Fibroblast of mammary gland (primary cell): ENCODE measurements at regions not wholly inside any gene's neighbourhood (a gene's known extent, or its start where the extent isn't known, plus 50 kb on each side); places are given as distances from the start of the nearest gene placed in this dataset.
"Not testable (repeated sequence)": the region's sequence is repeated elsewhere in the genome, so short reads cannot be mapped to it uniquely, and the experiment has no call there.

Experiments used
- DNase-seq: peaks from one replicate; pipeline ENCODE4 v3.0.0-alpha.2; 2010; ENCODE audit warnings: low read depth
- H3K4me3 ChIP-seq: 2 replicates; pipeline ENCODE4 v1.5.1; 2011; ENCODE audit warnings: low read depth, mild to moderate bottlenecking, low read length, moderate library complexity; ENCODE audit not compliant: control insufficient read depth
- CTCF ChIP-seq: conservative IDR thresholded peaks from 2 replicates; pipeline ENCODE4 v1.5.1; 2011; ENCODE audit warnings: low read depth, low read length, inconsistent platforms; ENCODE audit not compliant: control insufficient read depth, insufficient read depth

GRCh38 chr17:31798205-31798724 lies 60.8 kb downstream of the COPRS start:
- no peak overlapping the region for H3K4me3 ChIP-seq
- no peak for TF ChIP-seq CTCF
- no peak for DNase-seq

DNA sequence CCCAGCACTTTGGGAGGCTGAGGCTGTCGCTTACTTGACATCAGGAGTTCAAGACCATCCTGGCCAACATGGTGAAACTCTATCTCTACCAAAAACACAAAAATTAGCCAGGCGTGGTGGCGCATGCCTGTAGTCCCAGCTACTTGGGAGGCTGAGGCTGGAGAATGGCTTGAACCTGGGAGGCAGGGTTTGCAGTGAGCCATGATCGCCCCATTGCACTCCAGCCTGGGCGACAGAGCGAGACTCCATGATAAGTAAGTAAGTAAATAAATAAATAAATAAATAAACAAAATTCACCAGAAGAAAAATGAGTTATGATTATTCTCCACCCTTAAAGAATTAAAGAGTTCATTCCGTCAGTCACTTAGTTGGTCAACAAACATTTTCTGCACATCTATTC lies 63.1 kb downstream of the COPRS start:
- DNase-seq, H3K4me3 ChIP-seq: not testable (repeated sequence)

DNA sequence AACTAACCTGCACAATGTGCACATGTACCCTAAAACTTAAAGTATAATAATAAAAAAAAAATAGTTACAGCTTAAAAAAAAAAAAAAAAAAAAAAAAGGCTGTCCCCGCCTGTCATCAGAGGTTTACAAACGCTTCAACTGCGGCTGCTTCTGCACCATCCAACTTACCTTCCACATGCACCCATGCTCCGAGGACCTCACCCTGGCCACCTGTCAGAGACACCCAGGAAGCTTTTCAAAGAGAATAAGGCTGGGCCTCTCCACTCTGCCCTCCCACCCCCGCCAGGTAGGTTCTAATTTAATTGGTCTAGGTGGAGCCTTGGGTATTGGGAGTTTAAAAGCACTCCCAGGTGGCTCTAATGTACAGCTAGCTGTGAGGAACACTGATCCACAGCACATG lies 64.9 kb downstream of the COPRS start:
- TF ChIP-seq CTCF, result no peak
- DNase-seq, result no peak
- no peak overlapping the region for H3K4me3 ChIP-seq

DNA sequence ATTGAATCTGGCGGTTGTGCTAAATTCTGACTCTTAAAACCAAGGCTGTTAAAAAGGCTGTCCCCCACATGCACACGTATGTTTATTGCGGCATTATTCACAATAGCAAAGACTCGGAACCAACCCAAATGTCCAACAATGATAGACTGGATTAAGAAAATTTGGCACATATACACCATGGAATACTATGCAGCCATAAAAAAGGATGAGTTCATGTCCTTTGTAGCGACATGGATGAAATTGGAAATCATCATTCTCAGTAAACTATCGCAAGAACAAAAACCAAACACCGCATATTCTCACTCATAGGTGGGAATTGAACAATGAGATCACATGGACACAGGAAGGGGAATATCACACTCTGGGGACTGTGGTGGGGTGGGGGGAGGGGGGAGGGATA lies 65.4 kb downstream of the COPRS start:
- not testable (repeated sequence) for DNase-seq, H3K4me3 ChIP-seq

DNA sequence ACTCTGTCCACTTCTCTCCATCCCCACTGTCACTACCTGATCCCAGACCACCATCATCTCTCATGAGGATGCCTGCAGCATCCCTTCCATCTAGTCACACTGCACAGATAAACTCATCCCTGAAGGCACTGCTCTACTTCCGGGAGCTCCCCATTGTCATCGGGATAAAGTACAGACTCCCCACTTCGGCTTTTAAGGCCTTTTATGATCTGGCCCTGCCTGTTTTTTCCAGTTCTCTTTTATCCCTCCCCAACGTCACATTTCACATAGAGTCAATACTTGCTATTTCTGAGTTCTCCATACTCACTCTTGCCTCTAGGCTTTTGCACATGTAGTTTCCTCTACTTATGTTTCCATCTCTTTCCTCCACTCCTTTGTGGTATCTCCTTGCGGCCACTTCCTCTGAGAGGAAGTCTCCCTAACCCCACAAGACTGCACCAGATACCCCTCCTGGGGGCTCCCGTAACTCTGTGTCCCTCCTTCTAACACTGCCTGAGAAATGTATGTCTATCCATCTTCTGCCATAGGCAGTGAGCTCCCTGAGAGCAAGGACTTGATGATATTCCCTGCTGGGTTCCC lies 66.9 kb downstream of the COPRS start:
- no peak overlapping the region for H3K4me3 ChIP-seq
- DNase-seq, result no peak
- no peak for TF ChIP-seq CTCF

- no peak for TF ChIP-seq CTCF
- no peak for DNase-seq
Observed at GRCh38 chr17:31789707-31790505, 69.1 kb downstream of the COPRS start.

DNA sequence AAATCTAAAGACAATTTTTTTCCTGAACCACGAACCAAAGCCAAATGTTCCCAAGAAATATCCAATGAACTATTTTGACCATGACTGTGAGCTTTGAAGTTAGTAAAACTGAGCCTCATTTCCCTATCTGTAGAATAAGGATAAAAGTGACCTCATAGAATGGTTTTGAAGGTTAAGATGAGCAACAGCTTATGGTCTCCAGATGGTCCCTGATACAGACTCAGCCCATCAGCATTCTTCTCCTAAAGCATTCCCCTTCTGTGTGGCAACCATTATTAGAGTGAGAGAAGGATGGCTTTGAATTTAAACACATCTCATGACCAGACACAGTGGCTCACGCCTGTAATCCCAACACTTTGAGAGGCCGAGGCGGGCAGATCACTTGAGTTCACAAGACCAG lies 70.1 kb downstream of the COPRS start:
- no peak overlapping the region for H3K4me3 ChIP-seq
- DNase-seq, result peak; percentile 77
- no peak for TF ChIP-seq CTCF

More at GRCh38 chr17:31789707-31790505, 69.1 kb downstream of the COPRS start:
- H3K4me3 ChIP-seq, result no peak overlapping the region
